ENCODE measurements at regions not wholly inside any gene's neighbourhood (a gene's known extent, or its start where the extent isn't known, plus 50 kb on each side); places are given as distances from the start of the nearest gene placed in this dataset.
A peak's percentile ranks its signal among the peaks of the same experiment; 100 is the strongest.
"Not testable (repeated sequence)": the region's sequence is repeated elsewhere in the genome, so short reads cannot be mapped to it uniquely, and the experiment has no call there.

GRCh38 chr6:27159725-27160124 lies 87.8 kb upstream of the PRSS16 start:
- no peak for DNase-seq (ENCODE audit: low spot score)

GRCh38 chr6:27161115-27161514 lies 86.4 kb upstream of the PRSS16 start:
- no peak for DNase-seq (ENCODE audit: low spot score)

- DNase-seq (ENCODE audit: low spot score) = no peak
Observed at GRCh38 chr6:27161603-27161945, 85.9 kb upstream of the PRSS16 start.

- DNase-seq (ENCODE audit: low spot score) = no peak
Observed at GRCh38 chr6:27161946-27162603, 85.4 kb upstream of the PRSS16 start.

GRCh38 chr6:27163834-27164233 lies 83.7 kb upstream of the PRSS16 start:
- DNase-seq (ENCODE audit: low spot score) = no peak

GRCh38 chr6:27168108-27168507 lies 79.4 kb upstream of the PRSS16 start:
- no peak for DNase-seq (ENCODE audit: low spot score)

- no peak for DNase-seq (ENCODE audit: low spot score)
Observed at GRCh38 chr6:27168586-27169443, 78.7 kb upstream of the PRSS16 start.

GRCh38 chr6:27172524-27173231 lies 74.8 kb upstream of the PRSS16 start:
- not testable (repeated sequence) for DNase-seq (ENCODE audit: low spot score)

- not testable (repeated sequence) for DNase-seq (ENCODE audit: low spot score)
Observed at GRCh38 chr6:27173232-27173601, 74.3 kb upstream of the PRSS16 start.

- DNase-seq (ENCODE audit: low spot score) = no peak
Observed at GRCh38 chr6:27174958-27175357, 72.5 kb upstream of the PRSS16 start.

GRCh38 chr6:27176096-27176495 lies 71.4 kb upstream of the PRSS16 start:
- DNase-seq (ENCODE audit: low spot score) = peak; percentile 47

- peak; percentile 18 for DNase-seq (ENCODE audit: low spot score)
Observed at GRCh38 chr6:27176523-27177484, 70.7 kb upstream of the PRSS16 start.

- DNase-seq (ENCODE audit: low spot score) = peak; percentile 90
Observed at GRCh38 chr6:27177485-27178406, 69.8 kb upstream of the PRSS16 start.

- no peak for DNase-seq (ENCODE audit: low spot score)
Observed at GRCh38 chr6:27178407-27178730, 69.1 kb upstream of the PRSS16 start.

- no peak for DNase-seq (ENCODE audit: low spot score)
Observed at GRCh38 chr6:27178860-27179259, 68.6 kb upstream of the PRSS16 start.

- no peak for DNase-seq (ENCODE audit: low spot score)
Observed at GRCh38 chr6:27183060-27183832, 64.3 kb upstream of the PRSS16 start.

GRCh38 chr6:27187231-27188060 lies 60.1 kb upstream of the PRSS16 start:
- DNase-seq (ENCODE audit: low spot score) = no peak

- peak; percentile 78 for DNase-seq (ENCODE audit: low spot score)
Observed at GRCh38 chr6:27188061-27188884, 59.2 kb upstream of the PRSS16 start.

Measured in H4 (cell line).